GM19397 (cell line): ENCODE measurements at regions not wholly inside any gene's neighbourhood (a gene's known extent, or its start where the extent isn't known, plus 50 kb on each side); places are given as distances from the start of the nearest gene placed in this dataset.
"Not testable (repeated sequence)": the region's sequence is repeated elsewhere in the genome, so short reads cannot be mapped to it uniquely, and the experiment has no call there.

Experiments
- ATAC-seq: cut with Tn5 transposase; IDR thresholded peaks from one replicate; pipeline ENCODE4 v1.9.1; 2021; ENCODE audit warnings: mild to moderate bottlenecking, moderate library complexity; ENCODE audit not compliant: unreplicated experiment

DNA sequence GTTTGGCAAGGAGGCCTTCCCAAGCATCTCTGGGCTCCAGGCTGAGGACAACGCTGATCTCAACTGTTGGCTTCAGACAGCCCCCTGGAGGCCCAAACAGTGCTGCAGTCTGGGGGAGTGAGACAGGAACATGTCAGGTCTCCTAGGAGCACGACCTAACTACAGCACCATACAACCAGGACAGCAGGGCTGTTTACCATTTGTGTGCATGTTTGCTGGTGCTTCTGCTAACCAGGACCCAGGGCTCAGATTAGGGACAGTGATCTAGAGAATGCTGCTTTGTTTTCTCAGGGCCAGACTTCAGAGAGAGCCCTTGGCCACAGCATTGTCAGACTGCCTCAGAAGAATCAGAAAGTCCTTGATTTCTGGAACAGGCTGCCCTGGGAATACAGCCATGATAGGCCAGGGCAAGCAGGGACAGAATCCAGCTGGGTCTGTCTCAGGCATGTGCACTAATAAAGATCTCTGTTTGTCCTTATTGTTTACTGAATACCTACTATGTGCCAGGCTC, 126.5 kb downstream of the VPREB1 start:
- ATAC-seq, result no peak

DNA sequence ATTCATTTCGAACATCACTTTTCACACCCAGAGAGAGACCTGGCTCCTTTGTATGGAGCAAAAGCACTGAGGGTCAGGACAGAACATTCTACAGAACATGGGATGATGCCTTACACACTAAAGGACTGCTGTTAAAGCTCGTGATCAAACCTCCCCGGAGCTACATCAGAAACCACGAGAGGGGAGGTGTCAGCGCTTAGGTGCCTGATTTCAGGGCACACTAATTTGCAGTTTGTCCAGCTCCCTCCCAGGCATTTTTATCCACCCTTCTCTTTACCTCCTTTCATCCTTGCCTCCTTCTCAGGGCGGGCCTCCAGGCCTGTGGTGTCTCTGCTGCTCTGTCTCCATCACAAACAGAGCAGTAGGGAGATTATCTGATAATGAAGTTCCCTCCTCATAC, 127.5 kb downstream of the VPREB1 start:
- ATAC-seq, result no peak

DNA sequence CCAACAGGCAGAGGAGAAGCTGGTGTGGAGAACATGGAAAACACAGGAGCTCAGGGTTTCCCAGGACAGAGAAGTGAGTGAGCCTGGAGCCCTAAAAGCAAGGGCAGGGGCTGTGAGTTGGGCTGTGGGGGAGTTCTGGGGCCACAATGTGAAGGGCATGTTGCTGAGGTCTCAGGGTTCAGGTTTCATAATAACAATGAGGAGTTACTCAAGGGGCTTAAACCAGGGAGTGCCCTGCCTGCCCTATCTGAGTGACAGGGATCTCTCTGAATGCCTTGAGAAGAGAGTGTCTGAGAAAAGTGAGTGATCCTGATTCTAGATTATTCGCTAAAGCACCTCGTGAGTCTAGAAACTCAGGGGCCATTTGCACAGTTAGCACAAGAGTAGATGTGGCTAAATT, 129.6 kb downstream of the VPREB1 start:
- no peak for ATAC-seq

DNA sequence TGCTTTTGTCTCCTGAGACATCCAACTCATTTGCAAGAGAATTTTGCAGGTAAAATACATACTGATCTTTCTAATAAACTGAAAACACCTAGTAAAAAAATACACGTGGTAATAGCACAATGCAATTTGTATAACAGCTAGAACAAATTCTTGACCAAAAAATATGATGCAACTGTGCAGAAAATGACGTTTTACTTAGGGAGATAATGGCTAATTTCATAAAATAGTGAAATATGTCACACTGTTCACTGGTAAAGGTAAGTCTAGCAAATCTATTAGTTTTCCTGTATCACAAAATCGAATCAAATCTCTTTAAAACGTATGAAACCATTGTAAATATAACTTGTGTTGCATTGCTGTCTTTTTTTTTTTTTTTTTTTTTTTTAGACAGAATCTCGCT, 130.0 kb downstream of the VPREB1 start:
- ATAC-seq, result no peak

DNA sequence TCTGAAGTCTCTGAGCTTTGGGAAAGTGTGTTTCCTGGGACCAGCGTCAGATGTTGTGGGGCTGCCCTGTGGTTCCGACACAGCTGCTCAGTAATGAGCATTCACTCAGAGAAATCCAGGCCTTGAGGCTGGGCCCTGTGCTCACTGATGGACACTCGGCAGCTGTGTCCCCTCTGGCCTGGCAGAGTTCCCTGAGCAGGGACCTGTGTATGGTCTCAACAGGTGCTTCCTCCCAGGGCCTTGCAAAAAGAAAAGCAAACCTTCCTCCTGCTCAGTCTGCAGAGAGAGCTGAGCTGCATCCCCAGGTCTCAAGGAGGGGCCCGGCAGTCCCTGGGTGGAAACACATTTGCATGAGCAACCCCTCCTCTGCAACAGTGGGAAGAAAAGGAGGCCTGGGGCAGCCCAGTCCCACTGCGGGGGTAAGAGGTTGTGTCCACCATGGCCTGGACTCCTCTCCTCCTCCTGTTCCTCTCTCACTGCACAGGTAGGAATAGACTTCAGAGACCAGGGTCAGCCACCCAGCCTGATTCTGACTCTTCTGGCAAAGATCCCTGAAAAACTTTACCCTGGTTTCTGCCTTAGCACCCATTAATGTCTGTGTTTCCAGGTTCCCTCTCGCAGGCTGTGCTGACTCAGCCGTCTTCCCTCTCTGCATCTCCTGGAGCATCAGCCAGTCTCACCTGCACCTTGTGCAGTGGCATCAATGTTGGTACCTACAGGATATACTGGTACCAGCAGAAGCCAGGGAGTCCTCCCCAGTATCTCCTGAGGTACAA, 131.2 kb downstream of the VPREB1 start:
- no peak for ATAC-seq

DNA sequence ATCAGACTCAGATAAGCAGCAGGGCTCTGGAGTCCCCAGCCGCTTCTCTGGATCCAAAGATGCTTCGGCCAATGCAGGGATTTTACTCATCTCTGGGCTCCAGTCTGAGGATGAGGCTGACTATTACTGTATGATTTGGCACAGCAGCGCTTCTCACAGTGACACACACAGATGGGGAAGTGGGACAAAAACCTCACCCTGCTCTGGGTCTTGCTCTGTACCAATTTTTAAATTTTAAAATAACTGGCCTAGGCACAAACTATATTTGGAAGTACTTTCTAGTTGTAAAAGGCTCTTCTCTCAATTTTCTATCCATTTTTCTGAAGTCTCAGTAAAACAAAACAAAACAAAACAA, 131.7 kb downstream of the VPREB1 start:
- ATAC-seq, result no peak

DNA sequence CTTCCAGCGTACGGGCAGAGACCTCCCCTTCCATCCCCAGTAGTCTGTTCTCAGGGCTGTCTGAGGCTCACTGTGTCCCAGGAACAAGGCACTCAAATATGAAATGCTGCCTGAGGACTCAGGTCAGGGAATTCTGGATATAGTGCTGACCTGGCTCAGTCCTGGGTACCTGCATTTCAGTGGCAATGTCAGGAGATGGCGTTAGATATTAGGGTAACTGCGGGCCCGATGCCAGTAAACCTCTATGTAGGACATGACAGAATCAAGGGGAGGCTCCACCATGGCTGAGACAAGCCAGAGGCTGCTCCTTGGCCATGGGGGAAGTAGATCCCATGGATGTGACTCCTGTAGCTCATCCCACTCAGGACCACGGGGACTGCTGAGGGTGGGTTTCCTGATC, 131.7 kb downstream of the ZNF280B start:
- not testable (repeated sequence) for ATAC-seq

DNA sequence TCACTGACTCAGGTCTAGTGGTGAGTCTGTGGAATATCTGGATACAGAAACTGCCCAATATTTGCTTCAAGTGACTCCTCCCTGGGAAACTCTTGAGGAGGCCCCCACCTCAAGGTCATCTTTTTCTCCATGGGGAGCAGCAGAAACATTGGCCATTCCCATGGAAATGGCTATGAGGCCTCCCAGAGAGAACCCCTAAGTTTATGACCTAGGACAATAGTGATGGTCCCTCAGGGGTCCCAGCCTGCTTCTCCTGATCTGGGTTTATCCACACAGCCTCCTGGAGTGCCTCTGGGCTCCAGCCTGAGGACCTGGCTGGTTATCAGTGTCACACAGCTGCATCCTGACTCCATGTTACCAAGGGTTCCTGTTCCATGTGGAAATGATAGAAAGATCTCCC, 131.2 kb downstream of the ZNF280B start:
- no peak for ATAC-seq

DNA sequence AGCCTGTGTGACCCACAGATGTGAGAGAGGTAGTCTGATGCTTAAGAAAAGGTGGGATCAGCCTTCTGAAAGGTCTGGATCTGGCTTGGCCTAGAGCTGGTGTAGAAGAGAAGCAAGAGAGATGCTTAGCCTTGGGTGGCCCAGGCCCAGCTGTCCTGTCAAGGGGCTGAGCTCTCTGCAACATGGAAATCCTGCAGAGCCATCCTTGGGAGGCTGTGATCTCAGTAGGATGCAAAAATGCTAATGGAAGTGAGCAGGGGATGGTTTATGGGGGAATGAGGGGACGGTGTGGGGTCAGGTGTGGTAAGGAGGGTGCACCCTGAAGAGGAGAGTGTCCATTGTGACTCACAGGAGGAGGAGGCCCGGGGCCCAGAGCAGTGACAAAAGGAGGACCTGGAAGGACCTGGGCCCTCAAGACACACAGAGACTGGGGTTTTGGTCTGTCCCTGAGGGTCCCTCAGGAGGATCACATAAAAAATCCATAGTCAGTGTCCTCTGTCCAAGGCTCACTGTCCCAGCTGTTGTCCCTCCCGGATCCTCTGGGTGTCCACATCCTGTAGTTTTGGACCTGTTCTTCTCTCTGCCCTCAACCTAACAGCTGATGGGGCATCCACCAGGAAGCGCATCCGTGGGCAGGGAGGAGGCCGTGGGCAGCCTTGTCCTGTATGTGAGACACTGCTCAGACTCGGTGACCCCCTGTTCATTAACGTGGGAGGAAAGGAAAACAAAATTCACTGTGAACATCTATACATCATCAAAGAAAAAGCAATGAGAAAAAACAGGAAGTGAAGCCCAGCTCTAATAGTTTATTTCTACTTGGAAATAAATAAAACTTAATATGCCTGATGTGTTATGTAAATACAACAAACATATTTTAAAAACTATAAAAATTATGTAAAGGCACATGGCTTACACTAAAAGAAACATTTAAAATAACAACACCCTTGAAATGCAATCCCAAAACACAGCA, 129.8 kb downstream of the ZNF280B start:
- ATAC-seq, result no peak

DNA sequence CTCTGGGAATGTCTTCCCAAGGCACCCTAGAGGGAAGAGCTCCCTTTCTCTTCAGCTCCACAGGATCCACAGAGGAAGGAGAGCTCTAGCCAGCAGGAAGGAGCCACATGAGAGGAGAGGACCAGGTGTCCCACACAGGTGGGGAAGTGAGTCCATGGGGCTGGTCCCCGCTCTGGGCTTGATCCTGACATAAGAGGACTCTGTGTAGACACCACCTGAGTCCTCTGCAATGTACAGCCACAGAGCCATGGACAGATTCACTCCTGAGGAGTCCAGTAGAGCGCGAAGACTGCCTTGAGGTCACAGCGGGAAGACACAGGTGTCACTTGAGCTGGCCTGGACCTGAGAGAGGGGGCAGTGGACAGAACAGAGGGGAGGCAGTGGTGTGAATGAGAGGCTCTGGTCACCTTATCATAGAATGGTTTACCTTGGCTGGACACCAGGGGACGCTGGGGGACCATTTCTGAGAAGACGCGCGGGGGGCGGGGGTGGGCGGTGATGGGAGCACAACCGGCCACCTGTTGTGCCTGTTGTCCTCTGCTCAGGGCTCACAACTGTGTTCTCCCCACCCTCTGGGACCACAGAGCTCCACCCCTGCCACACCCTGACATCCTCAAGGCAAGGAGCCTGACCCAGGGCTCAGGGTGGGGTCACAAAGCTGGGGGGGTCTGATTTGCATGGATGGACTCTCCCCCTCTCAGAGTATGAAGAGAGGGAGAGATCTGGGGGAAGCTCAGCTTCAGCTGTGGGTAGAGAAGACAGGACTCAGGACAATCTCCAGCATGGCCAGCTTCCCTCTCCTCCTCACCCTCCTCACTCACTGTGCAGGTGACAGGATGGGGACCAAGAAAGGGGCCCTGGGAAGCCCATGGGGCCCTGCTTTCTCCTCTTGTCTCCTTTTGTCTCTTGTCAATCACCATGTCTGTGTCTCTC, 128.2 kb downstream of the ZNF280B start:
- ATAC-seq, result no peak

DNA sequence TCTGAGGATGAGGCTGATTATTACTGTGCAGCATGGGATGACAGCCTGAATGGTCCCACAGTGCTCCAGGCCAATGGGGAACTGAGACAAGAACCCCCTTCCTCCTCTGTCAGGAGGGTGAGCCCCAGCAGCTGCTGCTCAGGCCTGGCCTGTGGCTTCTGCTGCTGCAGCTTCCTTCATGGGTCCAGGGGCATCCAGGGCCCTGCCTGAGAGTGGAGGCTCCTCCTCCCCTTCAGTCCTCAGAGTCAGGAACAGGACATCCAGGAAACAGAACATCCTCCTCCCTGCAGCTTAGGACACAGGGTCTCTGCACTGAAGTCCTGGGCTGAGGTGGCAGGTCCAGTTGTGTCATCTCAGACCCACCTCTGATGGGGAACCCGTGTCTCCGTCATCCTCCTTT, 127.2 kb downstream of the ZNF280B start:
- ATAC-seq, result not testable (repeated sequence)

DNA sequence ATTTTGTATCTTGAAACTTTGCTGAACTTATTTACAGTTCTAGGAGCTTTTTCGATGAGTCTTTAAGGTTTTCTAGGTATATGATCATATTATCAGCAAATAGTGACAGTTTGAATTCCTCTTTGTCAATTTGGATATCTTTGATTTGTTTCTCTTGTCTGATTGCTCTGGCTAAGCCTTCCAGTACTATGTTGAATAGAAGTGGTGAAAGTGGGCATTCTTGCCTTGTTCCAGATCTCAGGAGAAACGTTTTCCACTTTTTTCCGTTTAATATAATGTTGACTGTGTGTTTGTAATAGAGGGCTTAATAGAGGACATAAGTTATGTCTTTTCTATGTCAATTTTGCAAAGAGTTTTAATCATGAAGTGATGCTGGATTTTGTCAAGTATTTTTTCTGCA, 124.3 kb downstream of the ZNF280B start:
- ATAC-seq, result no peak

DNA sequence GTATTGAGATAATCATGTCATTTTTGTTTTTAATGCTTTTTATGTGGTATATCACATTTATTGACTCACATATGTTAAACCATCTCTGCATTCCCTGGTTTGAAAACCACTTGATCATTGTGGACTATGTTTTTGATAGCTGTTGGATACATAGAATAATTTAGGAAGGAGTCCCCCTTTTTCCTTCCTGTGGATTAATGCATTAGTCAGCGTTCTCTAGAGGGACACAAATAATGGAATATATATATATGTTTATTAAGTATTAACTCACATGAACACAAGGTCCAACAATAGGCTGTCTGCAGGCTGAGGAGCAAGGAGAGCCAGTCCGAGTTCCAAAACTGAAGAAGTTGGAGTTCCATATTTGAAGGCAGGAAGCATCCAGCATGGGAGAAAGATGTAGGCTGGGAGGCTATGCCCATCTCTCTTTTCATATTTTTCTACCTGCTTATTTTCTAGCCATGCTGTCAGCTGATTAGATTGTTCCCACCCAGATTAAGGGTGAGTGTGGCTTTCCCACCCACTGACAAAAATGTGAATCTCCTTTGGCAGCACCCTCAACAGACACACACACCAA, 123.8 kb downstream of the ZNF280B start:
- no peak for ATAC-seq

DNA sequence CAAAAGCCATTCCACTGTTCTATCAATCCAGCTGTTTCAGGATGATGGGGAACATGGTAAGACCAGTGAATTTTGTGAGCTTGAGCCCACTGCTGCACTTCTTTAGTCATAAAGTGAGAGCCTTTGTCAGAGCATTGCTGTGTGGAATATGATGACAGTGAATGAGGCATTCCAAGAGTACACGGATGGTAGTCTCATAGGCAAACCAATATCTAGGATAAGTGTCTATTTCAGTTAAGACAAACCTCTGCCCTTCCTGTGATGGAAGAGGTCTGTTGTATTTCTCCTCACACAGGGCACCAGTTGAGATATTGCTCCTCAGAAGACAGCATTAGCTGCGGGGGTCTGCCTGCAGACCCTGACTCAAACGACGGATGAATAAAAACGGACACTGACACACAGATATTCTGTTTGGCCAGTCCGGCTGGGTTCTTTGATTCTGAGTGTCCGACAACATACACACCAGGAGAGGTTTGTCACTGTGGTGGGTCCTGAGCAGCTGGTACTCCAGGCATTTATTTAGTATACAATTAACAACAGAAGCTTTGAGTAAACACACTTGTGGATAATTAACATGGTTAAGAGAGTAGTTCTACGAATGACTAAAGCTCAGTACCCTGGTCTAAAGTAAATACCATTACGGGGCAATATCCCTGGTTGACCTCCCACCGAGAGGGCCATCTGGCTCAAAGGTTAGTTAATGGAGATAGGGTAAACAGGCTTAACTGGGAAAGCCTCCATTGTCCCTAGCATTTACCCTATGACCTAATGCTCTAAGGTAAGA, 121.7 kb downstream of the ZNF280B start:
- ATAC-seq, result no peak

DNA sequence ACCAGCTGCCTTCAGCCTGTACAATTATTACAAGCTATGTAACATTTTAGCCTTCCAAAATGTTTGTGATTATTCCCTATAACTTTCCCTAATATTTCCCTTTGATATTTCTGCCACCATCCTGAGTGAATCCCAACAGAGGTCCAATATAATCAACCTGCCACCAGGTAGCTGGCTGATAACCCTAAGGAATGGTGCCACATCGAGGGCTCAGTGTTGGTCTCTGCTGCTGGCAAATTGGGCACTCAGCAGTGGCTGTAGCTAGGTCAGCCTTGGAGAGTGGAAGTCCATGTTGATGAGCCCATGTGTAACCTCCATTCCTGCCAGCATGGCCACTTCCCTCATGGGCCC, 121.2 kb downstream of the ZNF280B start:
- no peak for ATAC-seq

DNA sequence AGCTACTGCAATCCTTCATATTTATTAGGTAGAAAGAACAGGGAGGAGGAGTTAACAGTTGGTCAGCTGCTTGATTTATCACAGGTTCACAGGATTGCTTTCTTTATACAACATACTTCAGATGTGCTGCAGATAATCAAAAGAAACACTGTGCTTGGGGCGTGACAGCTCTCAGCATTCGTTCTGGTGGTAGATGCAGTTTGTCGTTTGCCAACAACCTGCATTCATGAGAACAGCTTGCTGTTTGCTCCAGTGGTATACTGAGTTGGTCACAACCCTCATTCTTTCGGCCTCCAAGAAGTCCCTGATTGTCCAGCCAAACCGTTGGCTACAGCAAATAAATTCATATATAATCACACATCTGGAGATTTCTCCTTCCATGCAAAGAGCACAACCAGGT, 120.5 kb downstream of the ZNF280B start:
- no peak for ATAC-seq

DNA sequence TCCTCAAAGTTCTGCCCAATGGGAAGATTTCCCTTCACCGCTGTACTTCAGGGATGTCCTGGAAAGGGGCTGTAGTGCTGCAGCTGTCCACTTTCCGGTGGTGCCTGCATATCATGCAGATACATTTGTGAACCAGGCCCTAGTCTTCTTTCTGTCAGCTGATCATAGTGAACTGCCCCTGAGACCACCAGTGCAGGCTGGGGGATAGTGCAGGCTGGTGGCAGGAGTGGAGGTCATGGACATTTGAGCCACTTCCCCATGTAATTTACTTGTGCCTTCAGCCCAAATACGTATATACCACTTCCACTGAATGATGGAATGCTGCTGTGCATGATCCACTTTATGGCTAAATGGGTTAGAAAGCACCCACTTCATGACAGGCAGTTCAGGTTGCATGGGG, 120.0 kb downstream of the ZNF280B start:
- no peak for ATAC-seq

DNA sequence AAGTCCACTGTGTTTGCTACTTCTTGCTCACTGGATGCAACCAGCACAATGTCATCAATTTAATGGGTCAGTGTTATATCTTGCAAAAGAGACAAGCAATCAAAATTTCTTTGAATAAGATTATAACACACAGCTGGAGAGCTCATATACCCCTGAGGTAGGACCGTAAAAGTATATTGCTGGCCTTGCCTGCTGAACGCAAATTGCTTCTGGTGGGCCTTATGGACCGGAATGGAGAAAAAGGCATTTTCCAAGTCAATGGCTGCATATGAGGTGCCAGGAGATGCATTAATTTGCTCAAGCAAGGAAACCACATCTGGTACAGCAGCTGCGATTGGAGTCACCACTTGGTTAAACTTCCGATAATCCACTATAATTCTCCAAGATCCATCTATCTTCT, 119.1 kb downstream of the ZNF280B start:
- ATAC-seq, result no peak

DNA sequence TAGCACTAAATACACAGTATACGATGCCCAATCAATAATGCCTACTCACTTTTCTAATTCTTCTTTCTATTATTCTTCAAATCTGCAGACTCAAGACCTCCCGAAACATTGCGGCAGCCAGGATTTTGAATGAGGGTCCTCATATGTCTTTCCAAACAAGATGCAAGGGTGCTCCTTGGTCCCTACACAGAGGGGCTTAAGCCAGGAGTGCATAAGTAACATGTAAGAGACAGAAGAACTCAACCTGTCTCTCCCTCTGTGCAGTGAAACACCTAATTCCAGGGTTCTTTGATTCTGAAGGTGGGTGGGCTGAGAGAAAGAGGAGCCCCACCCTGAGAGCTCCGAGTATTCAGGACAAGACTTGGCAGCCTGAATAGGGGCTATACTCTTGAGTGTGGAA, 117.6 kb downstream of the ZNF280B start:
- no peak for ATAC-seq

DNA sequence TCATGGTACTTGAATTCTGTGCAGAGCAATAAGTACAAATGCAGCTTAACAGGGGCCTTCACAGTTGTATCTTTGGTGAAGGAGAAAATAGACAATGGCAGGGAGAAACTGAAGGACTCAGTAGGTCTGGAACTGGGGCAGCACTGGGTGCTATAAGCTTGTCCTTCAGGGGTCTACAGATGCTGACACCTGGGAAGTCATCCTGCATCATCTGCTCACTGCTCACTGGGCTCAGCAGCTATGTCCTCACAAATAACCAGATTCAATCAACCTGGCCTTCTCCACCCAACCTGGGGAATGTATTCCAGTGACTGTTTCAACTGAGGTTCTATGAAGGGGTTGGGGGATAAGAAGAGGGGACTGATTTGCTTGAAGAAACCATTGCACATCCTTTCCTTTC, 117.0 kb downstream of the ZNF280B start:
- ATAC-seq, result no peak
